ENCODE measurements at regions not wholly inside any gene's neighbourhood (a gene's known extent, or its start where the extent isn't known, plus 50 kb on each side); places are given as distances from the start of the nearest gene placed in this dataset.
"Not testable (repeated sequence)": the region's sequence is repeated elsewhere in the genome, so short reads cannot be mapped to it uniquely, and the experiment has no call there.

GRCh38 chr15:38797506-38797905 lies 232.9 kb upstream of the RASGRP1 start:
- not testable (repeated sequence) for DNase-seq

- not testable (repeated sequence) for DNase-seq
Measured at GRCh38 chr15:38799202-38799601, 234.6 kb upstream of the RASGRP1 start.

- no peak for DNase-seq
Measured at GRCh38 chr15:38809621-38810020, 245.0 kb upstream of the RASGRP1 start.

GRCh38 chr15:38810686-38811085 lies 246.1 kb upstream of the RASGRP1 start:
- no peak for DNase-seq

GRCh38 chr15:38814254-38814653 lies 249.6 kb upstream of the RASGRP1 start:
- not testable (repeated sequence) for DNase-seq

- DNase-seq = no peak
Measured at GRCh38 chr15:38814891-38815290, 250.3 kb upstream of the RASGRP1 start.

- DNase-seq = peak in 54 of 58 donors; percentile 4 to 88 (median 42)
Measured at GRCh38 chr15:38817427-38818156, 253.0 kb upstream of the RASGRP1 start.

GRCh38 chr15:38818157-38818790 lies 253.7 kb upstream of the RASGRP1 start:
- peak in 25 of 58 donors; percentile 0 to 26 (median 2) for DNase-seq

- no peak for DNase-seq
Measured at GRCh38 chr15:38819387-38819950, 254.9 kb upstream of the RASGRP1 start.

- DNase-seq = no peak
Measured at GRCh38 chr15:38823263-38823662, 258.6 kb upstream of the RASGRP1 start.

- no peak for DNase-seq
Measured at GRCh38 chr15:38824719-38825118, 260.1 kb upstream of the RASGRP1 start.

- no peak for DNase-seq
Measured at GRCh38 chr15:38826880-38827279, 262.3 kb upstream of the RASGRP1 start.

- DNase-seq = no peak
Measured at GRCh38 chr15:38828031-38828532, 263.5 kb upstream of the RASGRP1 start.

- DNase-seq = no peak
Measured at GRCh38 chr15:38829086-38829485, 264.5 kb upstream of the RASGRP1 start.

GRCh38 chr15:38842226-38842625 lies 277.6 kb upstream of the RASGRP1 start:
- DNase-seq = no peak

- DNase-seq = no peak
Measured at GRCh38 chr15:38843051-38843501, 278.5 kb upstream of the RASGRP1 start.

- no peak for DNase-seq
Measured at GRCh38 chr15:38843736-38844590, 279.3 kb upstream of the RASGRP1 start.

- DNase-seq = no peak
Measured at GRCh38 chr15:38844736-38845135, 280.1 kb upstream of the RASGRP1 start.

- DNase-seq = no peak
Measured at GRCh38 chr15:38846346-38846745, 281.7 kb upstream of the RASGRP1 start.

GRCh38 chr15:38847666-38848065 lies 283.1 kb upstream of the RASGRP1 start:
- DNase-seq = no peak

GRCh38 chr15:38849046-38849445 lies 284.4 kb upstream of the RASGRP1 start:
- DNase-seq = no peak

All from anterior cingulate cortex (tissue), 58 donors.